ENCODE measurements at regions not wholly inside any gene's neighbourhood (a gene's known extent, or its start where the extent isn't known, plus 50 kb on each side); places are given as distances from the start of the nearest gene placed in this dataset.

- no peak for DNase-seq (ENCODE audit: low read depth)
- Histone ChIP-seq H3K9ac (ENCODE audit: low read length) (no peak overlapping the region), H3K9me3 (ENCODE audit: control insufficient read depth, low read length) (no peaks in the 10 kb centered on the region), H3K36me3 (ENCODE audit: control insufficient read depth, insufficient read depth, low read length, severe bottlenecking) (no peaks in the 10 kb centered on the region), H3K4me3 (ENCODE audit: low read length) (no peak overlapping the region), H3K4me1 (ENCODE audit: control insufficient read depth, insufficient read depth, low read length) (peaks cover 5% of the 10 kb centered on the region), H3K27me3 (replicated peaks; ENCODE audit: control insufficient read depth, insufficient read depth, low read length) (peaks cover 15% of the 10 kb centered on the region)
Measured at GRCh38 chr6:41464481-41464880, 81.7 kb upstream of the FOXP4 start.

GRCh38 chr6:41466437-41466990 is 79.7 kb upstream of the FOXP4 start:
- no peak overlapping the region for H3K4me3 ChIP-seq (ENCODE audit: low read length)
- H3K27me3 ChIP-seq (replicated peaks; ENCODE audit: control insufficient read depth, insufficient read depth, low read length), result peaks cover 5% of the 10 kb centered on the region
- H3K36me3 ChIP-seq (ENCODE audit: control insufficient read depth, insufficient read depth, low read length, severe bottlenecking), result no peaks in the 10 kb centered on the region
- H3K9me3 ChIP-seq (ENCODE audit: control insufficient read depth, low read length), result no peaks in the 10 kb centered on the region
- peak; percentile 35 for DNase-seq (ENCODE audit: low read depth)
- peaks cover 19% of the 10 kb centered on the region for H3K4me1 ChIP-seq (ENCODE audit: control insufficient read depth, insufficient read depth, low read length)
- no peak overlapping the region for H3K9ac ChIP-seq (ENCODE audit: low read length)

GRCh38 chr6:41467061-41467460 is 79.1 kb upstream of the FOXP4 start:
- DNase-seq (ENCODE audit: low read depth), result no peak
- no peaks in the 10 kb centered on the region for H3K9me3 ChIP-seq (ENCODE audit: control insufficient read depth, low read length)
- peaks cover 5% of the 10 kb centered on the region for H3K27me3 ChIP-seq (replicated peaks; ENCODE audit: control insufficient read depth, insufficient read depth, low read length)
- H3K4me3 ChIP-seq (ENCODE audit: low read length), result no peak overlapping the region
- no peaks in the 10 kb centered on the region for H3K36me3 ChIP-seq (ENCODE audit: control insufficient read depth, insufficient read depth, low read length, severe bottlenecking)
- no peak overlapping the region for H3K9ac ChIP-seq (ENCODE audit: low read length)
- H3K4me1 ChIP-seq (ENCODE audit: control insufficient read depth, insufficient read depth, low read length), result peaks cover 21% of the 10 kb centered on the region

GRCh38 chr6:41467627-41468404 is 78.4 kb upstream of the FOXP4 start:
- no peak overlapping the region for H3K4me3 ChIP-seq (ENCODE audit: low read length)
- DNase-seq (ENCODE audit: low read depth), result no peak
- no peaks in the 10 kb centered on the region for H3K9me3 ChIP-seq (ENCODE audit: control insufficient read depth, low read length)
- peaks cover 5% of the 10 kb centered on the region for H3K27me3 ChIP-seq (replicated peaks; ENCODE audit: control insufficient read depth, insufficient read depth, low read length)
- H3K4me1 ChIP-seq (ENCODE audit: control insufficient read depth, insufficient read depth, low read length), result peaks cover 28% of the 10 kb centered on the region
- H3K36me3 ChIP-seq (ENCODE audit: control insufficient read depth, insufficient read depth, low read length, severe bottlenecking), result no peaks in the 10 kb centered on the region
- no peak overlapping the region for H3K9ac ChIP-seq (ENCODE audit: low read length)

GRCh38 chr6:41469156-41470028 is 76.8 kb upstream of the FOXP4 start:
- Histone ChIP-seq H3K4me3 (ENCODE audit: low read length) (no peak overlapping the region), H3K9me3 (ENCODE audit: control insufficient read depth, low read length) (no peaks in the 10 kb centered on the region), H3K4me1 (ENCODE audit: control insufficient read depth, insufficient read depth, low read length) (peaks cover 33% of the 10 kb centered on the region), H3K9ac (ENCODE audit: low read length) (no peak overlapping the region), H3K36me3 (ENCODE audit: control insufficient read depth, insufficient read depth, low read length, severe bottlenecking) (no peaks in the 10 kb centered on the region), H3K27me3 (replicated peaks; ENCODE audit: control insufficient read depth, insufficient read depth, low read length) (peaks cover 5% of the 10 kb centered on the region)
- no peak for DNase-seq (ENCODE audit: low read depth)

- Histone ChIP-seq H3K4me3 (ENCODE audit: low read length) (no peak overlapping the region), H3K36me3 (ENCODE audit: control insufficient read depth, insufficient read depth, low read length, severe bottlenecking) (no peaks in the 10 kb centered on the region), H3K4me1 (ENCODE audit: control insufficient read depth, insufficient read depth, low read length) (peaks cover 33% of the 10 kb centered on the region), H3K9me3 (ENCODE audit: control insufficient read depth, low read length) (no peaks in the 10 kb centered on the region), H3K9ac (ENCODE audit: low read length) (no peak overlapping the region), H3K27me3 (replicated peaks; ENCODE audit: control insufficient read depth, insufficient read depth, low read length) (peaks cover 7% of the 10 kb centered on the region)
- DNase-seq (ENCODE audit: low read depth), result peak; percentile 30
Measured at GRCh38 chr6:41470029-41470330, 76.2 kb upstream of the FOXP4 start.

GRCh38 chr6:41470331-41471063 is 75.7 kb upstream of the FOXP4 start:
- H3K36me3 ChIP-seq (ENCODE audit: control insufficient read depth, insufficient read depth, low read length, severe bottlenecking), result no peaks in the 10 kb centered on the region
- H3K4me1 ChIP-seq (ENCODE audit: control insufficient read depth, insufficient read depth, low read length), result peaks cover 33% of the 10 kb centered on the region
- peak; percentile 65 for DNase-seq (ENCODE audit: low read depth)
- no peak overlapping the region for H3K9ac ChIP-seq (ENCODE audit: low read length)
- H3K4me3 ChIP-seq (ENCODE audit: low read length), result peak overlapping the region; percentile 47
- peaks cover 11% of the 10 kb centered on the region for H3K27me3 ChIP-seq (replicated peaks; ENCODE audit: control insufficient read depth, insufficient read depth, low read length)
- H3K9me3 ChIP-seq (ENCODE audit: control insufficient read depth, low read length), result no peaks in the 10 kb centered on the region

GRCh38 chr6:41471064-41471895 is 74.9 kb upstream of the FOXP4 start:
- no peak overlapping the region for H3K4me3 ChIP-seq (ENCODE audit: low read length)
- H3K9me3 ChIP-seq (ENCODE audit: control insufficient read depth, low read length), result no peaks in the 10 kb centered on the region
- DNase-seq (ENCODE audit: low read depth), result no peak
- H3K4me1 ChIP-seq (ENCODE audit: control insufficient read depth, insufficient read depth, low read length), result peaks cover 33% of the 10 kb centered on the region
- H3K27me3 ChIP-seq (replicated peaks; ENCODE audit: control insufficient read depth, insufficient read depth, low read length), result peaks cover 13% of the 10 kb centered on the region
- H3K9ac ChIP-seq (ENCODE audit: low read length), result no peak overlapping the region
- no peaks in the 10 kb centered on the region for H3K36me3 ChIP-seq (ENCODE audit: control insufficient read depth, insufficient read depth, low read length, severe bottlenecking)

GRCh38 chr6:41474213-41474933 is 71.8 kb upstream of the FOXP4 start:
- DNase-seq (ENCODE audit: low read depth), result no peak
- Histone ChIP-seq H3K4me1 (ENCODE audit: control insufficient read depth, insufficient read depth, low read length) (peaks cover 28% of the 10 kb centered on the region), H3K27me3 (replicated peaks; ENCODE audit: control insufficient read depth, insufficient read depth, low read length) (peaks cover 25% of the 10 kb centered on the region), H3K9ac (ENCODE audit: low read length) (no peak overlapping the region), H3K36me3 (ENCODE audit: control insufficient read depth, insufficient read depth, low read length, severe bottlenecking) (no peaks in the 10 kb centered on the region), H3K9me3 (ENCODE audit: control insufficient read depth, low read length) (no peaks in the 10 kb centered on the region), H3K4me3 (ENCODE audit: low read length) (no peak overlapping the region)

- Histone ChIP-seq H3K9me3 (ENCODE audit: control insufficient read depth, low read length) (no peaks in the 10 kb centered on the region), H3K9ac (ENCODE audit: low read length) (no peak overlapping the region), H3K36me3 (ENCODE audit: control insufficient read depth, insufficient read depth, low read length, severe bottlenecking) (no peaks in the 10 kb centered on the region), H3K27me3 (replicated peaks; ENCODE audit: control insufficient read depth, insufficient read depth, low read length) (peaks cover 25% of the 10 kb centered on the region), H3K4me1 (ENCODE audit: control insufficient read depth, insufficient read depth, low read length) (peaks cover 23% of the 10 kb centered on the region), H3K4me3 (ENCODE audit: low read length) (no peak overlapping the region)
- no peak for DNase-seq (ENCODE audit: low read depth)
Measured at GRCh38 chr6:41475164-41475563, 71.0 kb upstream of the FOXP4 start.
